GM12878 (cell line): ENCODE measurements at regions not wholly inside any gene's neighbourhood (a gene's known extent, or its start where the extent isn't known, plus 50 kb on each side); places are given as distances from the start of the nearest gene placed in this dataset.

Source experiments
- ATAC-seq: fragments of 200-7000 bp; cut with Tn5 transposase; 3 replicates; pipeline ENCODE4 v1.9.1; 2020; ENCODE audit warnings: mild to moderate bottlenecking, moderate library complexity
- BruUV-seq: library from RNA; stranded (reverse); fragments of 400-500 nt; replicated peaks from 2 replicates; lab custom pipeline; 2021; lab: Mats Ljungman, UMichigan
- CTCF ChIA-PET: fragments of 300-600 bp; sonication (Branson Sonifier 250); formaldehyde crosslinking; extraction: SDS; loops from one replicate; lab custom pipeline; 2021; ENCODE audit warnings: inconsistent platforms; lab: Yijun Ruan, JAX
- POLR2A ChIA-PET: fragments of 350-600 bp; formaldehyde crosslinking; extraction: SDS; loops from one replicate; lab custom pipeline; 2021; ENCODE audit warnings: inconsistent platforms; lab: Charles Lee
- RAD21 ChIA-PET: fragments of 300-600 bp; sonication (Branson Sonifier 250); formaldehyde crosslinking; loops from one replicate; lab custom pipeline; 2023; ENCODE audit warnings: antibody characterized with exemption; ENCODE audit not compliant: unreplicated experiment; lab: Charles Lee
- SMC1A ChIA-PET: fragments of 300-600 bp; sonication (Branson Sonifier 250); formaldehyde crosslinking; loops from one replicate; lab custom pipeline; 2023; ENCODE audit not compliant: unreplicated experiment, uncharacterized antibody; lab: Charles Lee
- DNase-seq: peaks from one replicate; pipeline ENCODE4 v3.0.0-alpha.2; 2011; ENCODE audit warnings: low read depth, low spot score
- FAIRE-seq: peaks from 3 replicates; lab custom pipeline; 2011; peaks lifted over from hg19 to GRCh38; lab: Jason Lieb, UNC
- H2AFZ ChIP-seq: 2 replicates; pipeline ENCODE4 v1.6.0; 2011; ENCODE audit warnings: low read depth, low read length, control low read depth; ENCODE audit not compliant: control insufficient read depth
- H3K27ac ChIP-seq: 2 replicates; pipeline ENCODE4 v1.5.1; 2011; ENCODE audit warnings: control low read depth; ENCODE audit not compliant: control insufficient read depth, insufficient read depth
- H3K27me3 ChIP-seq, 2 experiments: replicated peaks in 1 of 2; 2 replicates each; pipeline versions ENCODE4 v1.6.0 to v1.6.1; 2011; ENCODE audit warnings: low read length in 1 of 2; ENCODE audit not compliant: control insufficient read depth in 2 of 2, insufficient read depth in 2 of 2
- H3K36me3 ChIP-seq, 2 experiments: 2 replicates each; pipeline ENCODE4 v1.5.1; 2011; ENCODE audit warnings: low read length in 1 of 2; ENCODE audit not compliant: control insufficient read depth in 2 of 2, insufficient read depth in 2 of 2
- H3K4me1 ChIP-seq: 2 replicates; pipeline ENCODE4 v1.6.1; 2011; ENCODE audit warnings: mild to moderate bottlenecking, low read length, moderate library complexity, mixed read lengths; ENCODE audit not compliant: control insufficient read depth, insufficient read depth
- H3K4me2 ChIP-seq: 2 replicates; pipeline ENCODE4 v1.6.0; 2011; ENCODE audit warnings: control low read depth; ENCODE audit not compliant: control insufficient read depth, insufficient read depth
- H3K4me3 ChIP-seq: fragments of 200-600 bp; sonication (generic); 2 replicates; pipeline ENCODE4 v1.5.1; 2016
- H3K79me2 ChIP-seq: 2 replicates; pipeline ENCODE4 v1.6.0; 2011; ENCODE audit warnings: low read length; ENCODE audit not compliant: control insufficient read depth, insufficient read depth
- H3K9ac ChIP-seq: 2 replicates; pipeline ENCODE4 v1.8.0; 2011; ENCODE audit warnings: low read length, control low read depth, mixed read lengths; ENCODE audit not compliant: control insufficient read depth, insufficient read depth
- H3K9me3 ChIP-seq: replicated peaks from 3 replicates; pipeline ENCODE4 v1.5.1; 2011; ENCODE audit warnings: mild to moderate bottlenecking, low read length; ENCODE audit not compliant: control insufficient read depth, insufficient read depth
- H4K20me1 ChIP-seq: 2 replicates; pipeline ENCODE4 v1.6.0; 2011; ENCODE audit not compliant: control insufficient read depth, insufficient read depth
- ASH2L ChIP-seq: fragments of 300-600, 200-600 bp; sonication (generic); IDR thresholded peaks from 2 replicates; pipeline ENCODE4 v1.6.1; 2017; ENCODE audit warnings: low read depth, mild to moderate bottlenecking, borderline replicate concordance
- BCL11A ChIP-seq: IDR thresholded peaks from 2 replicates; pipeline ENCODE4 v1.6.1; 2011; ENCODE audit warnings: low read depth, low read length
- CHD2 ChIP-seq: IDR thresholded peaks from 2 replicates; pipeline ENCODE4 v1.6.1; 2011; ENCODE audit warnings: low read depth, low read length, improper control_type of control experiment, borderline replicate concordance
- EP300 ChIP-seq, 2 experiments: fragments of 150-350 bp in 1 of 2; IDR thresholded peaks; 2 replicates each; pipeline ENCODE4 v1.6.1; 2011 to 2012; ENCODE audit warnings: low read depth in 2 of 2, low read length in 2 of 2, borderline replicate concordance in 1 of 2, improper control_type of control experiment in 1 of 2, inconsistent platforms in 1 of 2; ENCODE audit not compliant: control insufficient read depth in 1 of 2
- LARP7 ChIP-seq: fragments of 450-650 bp; IDR thresholded peaks from 2 replicates; pipeline ENCODE4 v1.6.1; 2017; ENCODE audit warnings: mild to moderate bottlenecking
- MYB ChIP-seq: fragments of 150-350 bp; IDR thresholded peaks from 2 replicates; pipeline ENCODE4 v1.6.1; 2014; ENCODE audit warnings: mild to moderate bottlenecking, low read depth, low read length, borderline replicate concordance
- NKRF ChIP-seq: fragments of 450-650 bp; conservative IDR thresholded peaks from 2 replicates; pipeline ENCODE4 v1.6.1; 2017; ENCODE audit warnings: mild to moderate bottlenecking, moderate library complexity
- NRF1 ChIP-seq: conservative IDR thresholded peaks from 2 replicates; pipeline ENCODE4 v1.6.1; 2011; ENCODE audit warnings: mild to moderate bottlenecking, low read depth, low read length, improper control_type of control experiment
- POLR2A ChIP-seq: IDR thresholded peaks from 2 replicates; pipeline ENCODE4 v1.6.1; 2011; ENCODE audit warnings: low read depth, mild to moderate bottlenecking, low read length
- POLR2AphosphoS5 ChIP-seq: IDR thresholded peaks from 2 replicates; pipeline ENCODE4 v1.6.1; 2011; ENCODE audit warnings: mild to moderate bottlenecking, low read length, inconsistent platforms
- SMAD5 ChIP-seq: IDR thresholded peaks from 2 replicates; pipeline ENCODE4 v1.6.1; 2016; ENCODE audit warnings: antibody characterized with exemption, low read depth
- SMC3 ChIP-seq: IDR thresholded peaks from 2 replicates; pipeline ENCODE4 v1.6.1; 2011; ENCODE audit warnings: low read length, improper control_type of control experiment, borderline replicate concordance
- STAT3 ChIP-seq: IDR thresholded peaks from 2 replicates; pipeline ENCODE4 v1.6.1; 2011; ENCODE audit warnings: low read depth, low read length, improper control_type of control experiment
- TBL1XR1 ChIP-seq: IDR thresholded peaks from 2 replicates; pipeline ENCODE4 v1.6.1; 2012; ENCODE audit warnings: low read depth, low read length, improper control_type of control experiment
- YY1 ChIP-seq: IDR thresholded peaks from 2 replicates; pipeline ENCODE4 v1.6.1; 2011; ENCODE audit warnings: low read depth, mild to moderate bottlenecking, low read length
- ZNF622 ChIP-seq: fragments of 450-650 bp; IDR thresholded peaks from 2 replicates; pipeline ENCODE4 v1.6.1; 2017; ENCODE audit warnings: mild to moderate bottlenecking, inconsistent platforms
- WGBS: methylation state at CpG from one replicate; pipeline ENCODE4 v1.1.6; 2016; ENCODE audit warnings: low lambda C conversion rate; ENCODE audit not compliant: insufficient replicate concordance, insufficient coverage; ENCODE audit errors: missing lambda C conversion rate; 5-methylcytosine and 5-hydroxymethylcytosine counted together
- in situ Hi-C: fragments of 300-500 bp; cut with MboI; formaldehyde crosslinking; loops from 9 replicates; pipeline ENCODE4 v1.14.3; 2018; ENCODE audit warnings: mixed read lengths
- intact Hi-C: fragments of 100-400 bp; cut with micrococcal nuclease; formaldehyde crosslinking; loops from one replicate; pipeline ENCODE4 v1.14.2; 2022; ENCODE audit not compliant: unreplicated experiment

GRCh38 chr14:38693423-38693822 is 409.6 kb downstream of the SEC23A start:
- ATAC-seq = no peak
- ChIA-PET POLR2A (no interaction called here), RAD21 (interaction anchor here (1.4 kb wide), 1 partner anchor 28 kb away, joined by 3 read pairs; no protein-coding TSS in a partner anchor), CTCF (interaction anchor here (1.4 kb wide), 1 partner anchor 26 kb away, joined by 3 read pairs; no protein-coding TSS in a partner anchor), SMC1A (no interaction called here)
- H3K27ac ChIP-seq = no peak overlapping the region
- no peaks in the 10 kb centered on the region for H4K20me1 ChIP-seq
- H3K4me1 ChIP-seq = no peaks in the 10 kb centered on the region
- FAIRE-seq = no peak
- 61% methylated on average over 2 of the region's 2 CpGs for WGBS
- no peak overlapping the region for H3K4me2 ChIP-seq
- intact Hi-C loops = no loop called here
- no peak for TF ChIP-seq SMC3
- TF ChIP-seq ZNF622 = no peak
- TF ChIP-seq LARP7 = no peak
- no peak for TF ChIP-seq NRF1
- TF ChIP-seq EP300 (IDR thresholded peaks at IDR 0.05; ENCODE audit: borderline replicate concordance in 1 of 2, control insufficient read depth in 1 of 2, low read depth in 2 of 2, low read length in 2 of 2) = no peak
- no peak for TF ChIP-seq POLR2A
- no peaks in the 10 kb centered on the region for H3K9me3 ChIP-seq
- H3K4me3 ChIP-seq = no peak overlapping the region
- no peak overlapping the region for H3K9ac ChIP-seq
- no peaks in the 10 kb centered on the region for H3K79me2 ChIP-seq
- no peak overlapping the region for H2AFZ ChIP-seq
- H3K36me3 ChIP-seq = no peaks in the 10 kb centered on the region
- BruUV-seq = no TSS peak
- in situ Hi-C loops = no loop called here
- no peaks in the 10 kb centered on the region for H3K27me3 ChIP-seq
- DNase-seq = no peak

DNA sequence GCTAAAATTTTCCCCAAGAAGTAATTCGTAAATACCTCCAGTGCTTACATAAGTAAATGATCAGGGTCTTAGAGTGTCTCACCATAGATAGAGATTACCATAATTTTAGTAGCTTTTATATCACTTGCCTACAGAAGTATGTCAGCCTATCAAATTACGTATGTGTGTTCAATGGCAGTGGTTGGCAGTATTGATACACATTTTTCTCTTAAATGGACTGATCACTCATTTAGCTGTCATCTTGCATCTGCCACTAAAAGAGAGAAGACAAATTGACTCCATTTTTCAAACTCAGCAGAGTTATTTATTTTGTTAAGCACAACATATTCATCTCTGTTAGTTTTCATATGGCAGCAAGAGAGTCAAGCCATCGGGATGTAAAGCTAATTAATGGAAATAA is 413.1 kb upstream of the CLEC14A start:
- no peaks in the 10 kb centered on the region for H3K36me3 ChIP-seq
- 6% methylated on average over 3 of the region's 3 CpGs for WGBS
- H3K79me2 ChIP-seq = no peaks in the 10 kb centered on the region
- no peak overlapping the region for H3K27ac ChIP-seq
- DNase-seq (no peak), ATAC-seq (no peak), FAIRE-seq (no peak)
- H3K4me1 ChIP-seq = no peaks in the 10 kb centered on the region
- ChIA-PET RAD21 (no interaction called here), CTCF (interaction anchor here (0.6 to 0.7 kb wide), 2 partner anchors 199 to 333 kb away, joined by 3 to 4 read pairs; no protein-coding TSS in a partner anchor), POLR2A (no interaction called here), SMC1A (no interaction called here)
- in situ Hi-C loops (no loop called here), intact Hi-C loops (no loop called here)
- H3K9ac ChIP-seq = no peak overlapping the region
- no peak overlapping the region for H3K4me3 ChIP-seq
- BruUV-seq = no TSS peak
- H3K9me3 ChIP-seq = no peaks in the 10 kb centered on the region
- no peak overlapping the region for H2AFZ ChIP-seq
- no peaks in the 10 kb centered on the region for H3K27me3 ChIP-seq
- no peaks in the 10 kb centered on the region for H4K20me1 ChIP-seq
- H3K4me2 ChIP-seq = no peak overlapping the region
- TF ChIP-seq YY1 (no peak), SMAD5 (no peak), NKRF (no peak), TBL1XR1 (no peak), ZNF622 (no peak), CHD2 (no peak), MYB (no peak), BCL11A (no peak), ASH2L (no peak), STAT3 (no peak), POLR2AphosphoS5 (no peak)
